Body of pancreas (tissue), 4 donors: ENCODE measurements at regions not wholly inside any gene's neighbourhood (a gene's known extent, or its start where the extent isn't known, plus 50 kb on each side); places are given as distances from the start of the nearest gene placed in this dataset.
A peak's percentile ranks its signal among the peaks of the same experiment; 100 is the strongest.
"Not testable (repeated sequence)": the region's sequence is repeated elsewhere in the genome, so short reads cannot be mapped to it uniquely, and the experiment has no call there.

Experiments
- ATAC-seq: fragments of 150-250 bp; one replicate; pipeline ENCODE4 v1.9.1; 2016
- DNase-seq, 4 donors: peaks; one replicate each; pipeline ENCODE4 v3.0.0-alpha.2; 2019
- H3K27ac ChIP-seq, 4 donors: fragments of 200-600 bp; sonication (generic); 1 replicate in 3 of 4; 2 replicates in 1 of 4; pipeline versions ENCODE4 v1.5.1 to v1.6.1; 2016 to 2019; ENCODE audit warnings: mild to moderate bottlenecking in 1 of 4, mixed read lengths in 1 of 4, moderate library complexity in 1 of 4
- H3K27me3 ChIP-seq, 2 donors: fragments of 200-600 bp; sonication (generic); one replicate each; pipeline ENCODE4 v1.6.0; 2016; ENCODE audit warnings: mild to moderate bottlenecking in 1 of 2
- H3K36me3 ChIP-seq, 2 donors: fragments of 200-600 bp; sonication (generic); replicated peaks in 1 of 2; 2 replicates each; pipeline ENCODE4 v1.5.1; 2016; ENCODE audit warnings: low read depth in 2 of 2; ENCODE audit not compliant: insufficient read depth in 1 of 2
- H3K4me1 ChIP-seq: fragments of 200-600 bp; sonication (generic); one replicate; pipeline ENCODE4 v1.6.0; 2016
- H3K4me3 ChIP-seq, 2 donors: fragments of 200-600 bp; sonication (generic); 1 replicate in 1 of 2; 2 replicates in 1 of 2; pipeline ENCODE4 v1.5.1; 2016 to 2019
- H3K9me3 ChIP-seq, 3 donors: fragments of 200-600 bp; sonication (generic); 1 replicate in 2 of 3; 2 replicates in 1 of 3; pipeline ENCODE4 v1.5.1; 2016
- POLR2A ChIP-seq, 3 donors: fragments of 450-650 bp; IDR thresholded peaks; one replicate each; pipeline ENCODE4 v1.6.1; 2016; ENCODE audit warnings: antibody characterized with exemption in 3 of 3, mild to moderate bottlenecking in 2 of 3
- WGBS, 2 donors: methylation state at CpG; one replicate each; pipeline ENCODE4 v1.1.5; 2017; 5-methylcytosine and 5-hydroxymethylcytosine counted together
- intact Hi-C: fragments of 100-400 bp; cut with DNase I; formaldehyde crosslinking; loops from one replicate; pipeline ENCODE4 v1.15.1; 2023
- TF ChIP-seq, protein P1 (sequence below), 7 experiments: fragments of 450-650 bp in 4 of 7; fragments of 200-600 bp in 3 of 7; sonication (generic) in 3 of 7; IDR thresholded peaks; one replicate each; pipeline ENCODE4 v1.5.1; 2016 to 2019; ENCODE audit warnings: antibody characterized with exemption in 7 of 7

DNA sequence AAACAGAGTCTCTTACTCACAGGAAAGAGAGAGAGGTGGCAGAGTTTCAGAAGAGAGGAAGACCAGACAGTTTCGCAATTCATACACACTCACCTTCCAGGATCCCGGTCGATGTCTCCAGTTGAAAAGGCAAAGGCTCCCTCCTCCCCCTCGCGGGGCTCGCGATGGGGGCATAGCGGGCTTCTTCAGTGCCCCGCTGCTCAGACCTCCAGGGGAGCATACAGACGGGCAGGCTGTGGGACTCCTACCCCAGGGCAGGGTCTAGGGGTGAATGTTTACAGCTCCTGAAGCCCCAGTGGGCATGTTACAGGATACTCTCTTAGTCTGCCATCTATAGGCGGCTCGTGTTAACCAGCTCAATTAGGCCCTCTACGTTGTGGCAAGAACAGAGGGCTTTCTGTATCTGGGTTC, 139.2 kb downstream of the SLITRK5 start:
- no peak overlapping the region for H3K4me3 ChIP-seq
- no peak for TF ChIP-seq POLR2A (IDR thresholded peaks at IDR 0.05)
- TF ChIP-seq, protein P1, sequence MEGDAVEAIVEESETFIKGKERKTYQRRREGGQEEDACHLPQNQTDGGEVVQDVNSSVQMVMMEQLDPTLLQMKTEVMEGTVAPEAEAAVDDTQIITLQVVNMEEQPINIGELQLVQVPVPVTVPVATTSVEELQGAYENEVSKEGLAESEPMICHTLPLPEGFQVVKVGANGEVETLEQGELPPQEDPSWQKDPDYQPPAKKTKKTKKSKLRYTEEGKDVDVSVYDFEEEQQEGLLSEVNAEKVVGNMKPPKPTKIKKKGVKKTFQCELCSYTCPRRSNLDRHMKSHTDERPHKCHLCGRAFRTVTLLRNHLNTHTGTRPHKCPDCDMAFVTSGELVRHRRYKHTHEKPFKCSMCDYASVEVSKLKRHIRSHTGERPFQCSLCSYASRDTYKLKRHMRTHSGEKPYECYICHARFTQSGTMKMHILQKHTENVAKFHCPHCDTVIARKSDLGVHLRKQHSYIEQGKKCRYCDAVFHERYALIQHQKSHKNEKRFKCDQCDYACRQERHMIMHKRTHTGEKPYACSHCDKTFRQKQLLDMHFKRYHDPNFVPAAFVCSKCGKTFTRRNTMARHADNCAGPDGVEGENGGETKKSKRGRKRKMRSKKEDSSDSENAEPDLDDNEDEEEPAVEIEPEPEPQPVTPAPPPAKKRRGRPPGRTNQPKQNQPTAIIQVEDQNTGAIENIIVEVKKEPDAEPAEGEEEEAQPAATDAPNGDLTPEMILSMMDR (IDR thresholded peaks at IDR 0.05), result no peak
- H3K27me3 ChIP-seq, result peaks cover 0 to 3% of the 10 kb centered on the region in 2 donors
- intact Hi-C loops, result no loop called here
- H3K36me3 ChIP-seq, result no peaks in the 10 kb centered on the region
- H3K27ac ChIP-seq, result no peak overlapping the region
- 31 to 35% methylated on average over 8 to 13 of the region's 13 CpGs for WGBS, 2 donors
- ATAC-seq (no peak), DNase-seq (peak in 1 of 4 donors; percentile 4)
- H3K9me3 ChIP-seq, result no peaks in the 10 kb centered on the region
- H3K4me1 ChIP-seq, result no peaks in the 10 kb centered on the region

DNA sequence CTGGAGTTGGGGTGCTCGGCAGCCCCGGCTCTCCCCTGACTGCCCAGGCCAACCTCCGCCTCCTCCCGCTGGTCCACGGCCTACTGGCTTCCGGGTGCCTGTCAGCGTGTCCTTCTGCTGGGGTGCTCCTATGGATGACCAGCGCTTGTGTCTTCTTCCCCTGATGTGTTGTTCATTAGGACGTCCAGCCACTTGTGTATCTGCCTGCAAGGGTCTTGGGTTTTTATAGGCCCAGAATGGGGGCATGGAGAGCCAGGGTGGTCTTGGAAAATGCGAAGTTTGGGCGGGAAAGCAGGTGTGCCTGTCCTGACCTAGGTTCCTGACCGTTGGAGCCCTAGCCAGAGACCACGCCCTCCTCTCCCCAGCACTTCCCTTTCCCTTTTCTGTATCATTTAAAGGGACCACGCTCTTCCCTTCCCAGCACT, 139.8 kb downstream of the SLITRK5 start:
- ATAC-seq, result no peak
- no peak for TF ChIP-seq POLR2A (IDR thresholded peaks at IDR 0.05)
- TF ChIP-seq, protein P1 (IDR thresholded peaks at IDR 0.05), result no peak
- Histone ChIP-seq H3K36me3 (no peaks in the 10 kb centered on the region), H3K4me3 (no peak overlapping the region), H3K27ac (no peak overlapping the region), H3K27me3 (peaks cover 0 to 3% of the 10 kb centered on the region in 2 donors), H3K9me3 (no peaks in the 10 kb centered on the region), H3K4me1 (no peaks in the 10 kb centered on the region)
- peak in 1 of 4 donors; percentile 5 for DNase-seq
- WGBS, 2 donors, result 76 to 82% methylated on average over 14 of the region's 14 CpGs
- intact Hi-C loops, result no loop called here

DNA sequence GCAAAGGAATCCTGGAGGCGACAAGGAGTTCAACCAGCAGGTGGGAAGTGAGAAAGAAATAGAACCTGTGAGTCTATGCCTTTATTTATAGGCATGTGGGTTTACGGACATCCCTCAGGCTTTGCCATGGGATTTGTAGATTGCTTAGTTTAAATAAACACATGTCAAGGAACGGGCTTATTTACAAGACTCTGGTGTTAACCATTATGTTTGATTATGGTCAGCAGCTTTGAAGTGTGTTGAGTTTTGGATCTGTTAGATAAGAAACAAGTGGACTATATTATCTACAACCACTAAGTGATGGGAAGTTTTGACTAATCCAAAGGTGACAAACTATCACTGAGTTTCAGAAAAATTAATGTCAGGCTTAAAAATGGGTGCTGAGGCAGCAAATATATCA, 143.2 kb downstream of the SLITRK5 start:
- no peak overlapping the region for H3K4me3 ChIP-seq
- H3K27ac ChIP-seq, result no peak overlapping the region
- H3K36me3 ChIP-seq, result no peaks in the 10 kb centered on the region
- H3K27me3 ChIP-seq, result peaks cover 0 to 3% of the 10 kb centered on the region in 2 donors
- no peak for ATAC-seq
- intact Hi-C loops, result no loop called here
- no peaks in the 10 kb centered on the region for H3K4me1 ChIP-seq
- no peak for DNase-seq
- no peak for TF ChIP-seq POLR2A (IDR thresholded peaks at IDR 0.05)
- TF ChIP-seq, protein P1 (IDR thresholded peaks at IDR 0.05), result no peak
- WGBS, 2 donors, result 40 to 51% methylated on average over 3 of the region's 3 CpGs
- H3K9me3 ChIP-seq, result no peaks in the 10 kb centered on the region

DNA sequence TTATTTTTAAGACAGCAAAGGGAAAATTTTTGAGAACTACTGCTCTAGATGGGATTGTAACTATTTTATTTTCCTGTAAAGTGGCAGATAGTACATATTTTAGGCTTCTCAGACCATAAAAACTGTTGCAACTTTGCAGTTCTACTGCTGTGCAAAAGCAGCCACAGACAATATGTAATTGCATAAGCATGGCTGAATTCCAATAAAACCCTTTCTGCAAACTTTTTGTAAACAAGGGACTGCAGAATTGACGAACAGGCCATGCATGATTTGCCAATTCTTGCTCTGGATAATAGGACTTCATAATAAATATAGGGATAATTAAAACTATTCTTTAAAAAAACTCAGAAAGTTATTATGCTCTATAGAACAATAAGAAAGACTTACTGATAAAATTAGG, 149.1 kb downstream of the SLITRK5 start:
- Histone ChIP-seq H3K9me3 (no peaks in the 10 kb centered on the region), H3K27me3 (no peaks in the 10 kb centered on the region), H3K27ac (no peak overlapping the region), H3K4me3 (no peak overlapping the region), H3K36me3 (no peaks in the 10 kb centered on the region), H3K4me1 (no peaks in the 10 kb centered on the region)
- no peak for ATAC-seq
- TF ChIP-seq POLR2A (IDR thresholded peaks at IDR 0.05), result no peak
- TF ChIP-seq, protein P1 (IDR thresholded peaks at IDR 0.05), result no peak
- no peak for DNase-seq
- 10 to 20% methylated on average over 1 of the region's 1 CpG for WGBS, 2 donors
- intact Hi-C loops, result no loop called here

DNA sequence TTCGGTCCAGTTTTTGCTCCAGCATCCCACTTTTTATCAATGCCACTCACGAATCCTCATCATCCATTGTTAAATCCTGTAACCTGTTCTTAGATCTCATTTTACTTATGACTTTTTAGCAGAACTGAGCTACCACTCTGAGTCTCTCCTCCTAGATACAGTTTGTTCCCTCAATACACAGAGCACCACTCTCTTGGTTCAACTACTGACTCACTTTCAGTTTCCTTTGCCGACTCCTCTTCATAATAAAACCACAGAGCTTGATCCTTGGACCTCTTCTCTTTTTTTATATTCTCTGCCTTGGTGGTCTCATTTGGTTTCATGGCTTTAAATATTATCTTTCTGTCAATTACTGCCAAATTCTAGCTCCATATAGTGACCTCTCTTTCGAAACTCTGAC, 150.3 kb downstream of the SLITRK5 start:
- 73 to 77% methylated on average over 4 of the region's 4 CpGs for WGBS, 2 donors
- Histone ChIP-seq H3K9me3 (no peaks in the 10 kb centered on the region), H3K36me3 (no peaks in the 10 kb centered on the region), H3K4me1 (no peaks in the 10 kb centered on the region), H3K4me3 (no peak overlapping the region), H3K27ac (no peak overlapping the region), H3K27me3 (no peaks in the 10 kb centered on the region)
- intact Hi-C loops, result no loop called here
- ATAC-seq (no peak), DNase-seq (no peak)
- no peak for TF ChIP-seq POLR2A (IDR thresholded peaks at IDR 0.05)
- TF ChIP-seq, protein P1 (IDR thresholded peaks at IDR 0.05), result no peak

DNA sequence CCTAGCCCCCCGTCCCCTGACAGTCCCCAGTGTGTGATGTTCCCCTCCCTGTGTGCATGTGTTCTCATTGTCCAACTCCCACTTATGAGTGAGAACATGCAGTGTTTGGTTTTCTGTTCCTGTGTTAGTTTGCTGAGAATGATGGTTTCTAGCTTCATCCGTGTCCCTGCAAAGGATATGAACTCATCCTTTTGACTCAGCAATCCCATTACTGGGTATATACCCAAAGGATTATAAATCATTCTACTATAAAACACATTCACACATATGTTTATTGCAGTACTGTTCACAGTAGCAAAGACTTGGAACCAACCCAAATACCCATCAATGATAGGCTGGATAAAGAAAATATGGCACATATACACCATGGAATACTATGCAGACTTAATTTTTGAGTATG, 155.1 kb downstream of the SLITRK5 start:
- H3K36me3 ChIP-seq, DNase-seq, H3K9me3 ChIP-seq, H3K27ac ChIP-seq, H3K27me3 ChIP-seq, H3K4me3 ChIP-seq, H3K4me1 ChIP-seq, intact Hi-C loops, ATAC-seq: not testable (repeated sequence)
- 52 to 71% methylated on average over 2 of the region's 2 CpGs for WGBS, 2 donors
